ENCODE measurements at regions not wholly inside any gene's neighbourhood (a gene's known extent, or its start where the extent isn't known, plus 50 kb on each side); places are given as distances from the start of the nearest gene placed in this dataset.

DNA sequence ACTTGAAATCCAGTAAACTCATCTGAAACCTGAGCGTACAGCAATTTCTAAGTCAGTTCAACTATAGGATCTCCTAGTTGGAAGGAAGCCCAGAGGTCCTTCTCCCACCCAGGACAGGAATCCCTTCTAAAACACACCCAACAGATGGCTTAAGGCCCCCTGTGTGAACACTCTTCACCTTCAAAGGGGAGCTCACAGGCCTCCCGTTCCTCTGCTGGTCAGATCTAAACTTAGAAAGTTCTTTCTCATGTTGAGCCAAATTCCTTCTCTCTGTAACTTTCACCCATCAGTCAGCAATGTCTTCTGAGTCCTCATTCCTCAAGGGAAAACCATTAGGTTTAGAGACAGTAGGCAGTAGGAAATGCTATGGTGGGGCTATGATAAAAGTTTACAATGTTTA, 355.2 kb downstream of the PCNX1 start:
- ChIA-PET CTCF (ENCODE audit: low intra/inter-chr PET ratio) (no interaction called here), POLR2A (no interaction called here)
- in situ Hi-C loops (cut with MboI), result no loop called here

More for the DNA sequence above, 355.2 kb downstream of the PCNX1 start:
- H3K9me3 ChIP-seq (replicated peaks; ENCODE audit: control insufficient read depth, insufficient read depth, low read depth, low read length), result no peaks in the 10 kb centered on the region
- no peak overlapping the region for H3K9ac ChIP-seq (ENCODE audit: insufficient read depth in 1 of 2, low read depth in 2 of 2, low read length in 2 of 2)
- no peaks in the 10 kb centered on the region for H3K4me1 ChIP-seq (replicated peaks in 1 of 2; ENCODE audit: control insufficient read depth in 2 of 2, insufficient read depth in 2 of 2, low read length in 2 of 2)
- DNase-seq (ENCODE audit: extremely low read depth in 1 of 4, low spot score in 3 of 4), result no peak
- H3K9me1 ChIP-seq (ENCODE audit: control insufficient read depth, insufficient read depth, low read length), result no peaks in the 10 kb centered on the region
- no peak for TF ChIP-seq HDAC2 (IDR thresholded peaks at IDR 0.05)
- no peak for TF ChIP-seq RAD21 (CRISPR knock-in tag; conservative IDR thresholded peaks at IDR 0.05 in 1 of 2, IDR thresholded peaks at IDR 0.05 in 1 of 2)
- TF ChIP-seq, protein P1, sequence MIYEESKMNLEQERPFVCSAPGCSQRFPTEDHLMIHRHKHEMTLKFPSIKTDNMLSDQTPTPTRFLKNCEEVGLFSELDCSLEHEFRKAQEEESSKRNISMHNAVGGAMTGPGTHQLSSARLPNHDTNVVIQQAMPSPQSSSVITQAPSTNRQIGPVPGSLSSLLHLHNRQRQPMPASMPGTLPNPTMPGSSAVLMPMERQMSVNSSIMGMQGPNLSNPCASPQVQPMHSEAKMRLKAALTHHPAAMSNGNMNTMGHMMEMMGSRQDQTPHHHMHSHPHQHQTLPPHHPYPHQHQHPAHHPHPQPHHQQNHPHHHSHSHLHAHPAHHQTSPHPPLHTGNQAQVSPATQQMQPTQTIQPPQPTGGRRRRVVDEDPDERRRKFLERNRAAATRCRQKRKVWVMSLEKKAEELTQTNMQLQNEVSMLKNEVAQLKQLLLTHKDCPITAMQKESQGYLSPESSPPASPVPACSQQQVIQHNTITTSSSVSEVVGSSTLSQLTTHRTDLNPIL (CRISPR knock-in tag; IDR thresholded peaks at IDR 0.05), result no peak
- no peak for TF ChIP-seq ZKSCAN3 (CRISPR knock-in tag; IDR thresholded peaks at IDR 0.05)
- TF ChIP-seq CREB3 (tag; conservative IDR thresholded peaks at IDR 0.05; ENCODE audit: low read depth), result no peak
- TF ChIP-seq MAFG (tag; conservative IDR thresholded peaks at IDR 0.05), result no peak
- TF ChIP-seq CHD2 (IDR thresholded peaks at IDR 0.05; ENCODE audit: low read depth, low read length), result no peak
- TF ChIP-seq PYGO2 (tag; IDR thresholded peaks at IDR 0.05), result no peak
- H3K4me3 ChIP-seq, result no peak overlapping the region
- FAIRE-seq, result no peak
- no peak for ATAC-seq
- WGBS (ENCODE audit: insufficient coverage, low coverage, missing lambda C conversion rate), result 31% methylated on average over 2 of the region's 2 CpGs
- H2AFZ ChIP-seq (ENCODE audit: low read depth, low read length), result no peak overlapping the region
- BruUV-seq (replicated peaks), result no TSS peak
- intact Hi-C loops (cut with micrococcal nuclease), result no loop called here
- H3K27ac ChIP-seq (ENCODE audit: extremely low read depth, low read depth, low read length), result no peak overlapping the region
- H3K4me2 ChIP-seq (ENCODE audit: insufficient read depth, low read length), result no peak overlapping the region
- H3K36me3 ChIP-seq (ENCODE audit: control insufficient read depth, insufficient read depth, low read length), result no peaks in the 10 kb centered on the region
- no peaks in the 10 kb centered on the region for H3K27me3 ChIP-seq (ENCODE audit: control insufficient read depth in 2 of 2, insufficient read depth in 2 of 2, low read length in 2 of 2)
- no peaks in the 10 kb centered on the region for H3K79me2 ChIP-seq (ENCODE audit: control insufficient read depth, insufficient read depth, low read length)
- H4K20me1 ChIP-seq (replicated peaks; ENCODE audit: control insufficient read depth, insufficient read depth, low read length), result no peaks in the 10 kb centered on the region

Measured in K562 (cell line).